Uterus (tissue), 3 donors: ENCODE measurements at regions not wholly inside any gene's neighbourhood (a gene's known extent, or its start where the extent isn't known, plus 50 kb on each side); places are given as distances from the start of the nearest gene placed in this dataset.
A peak's percentile ranks its signal among the peaks of the same experiment; 100 is the strongest.

Experiments
- DNase-seq, 2 donors: peaks; one replicate each; pipeline ENCODE4 v3.0.0-alpha.2; 2019 to 2020
- H3K27ac ChIP-seq, 2 donors: fragments of 200-600 bp; sonication (generic); 1 replicate in 1 of 2; 2 replicates in 1 of 2; pipeline ENCODE4 v1.5.1; 2016 to 2018
- H3K27me3 ChIP-seq, 2 donors: fragments of 200-600 bp; sonication (generic); one replicate each; pipeline ENCODE4 v1.5.1; 2018 to 2019; ENCODE audit warnings: control low read depth in 1 of 2
- H3K36me3 ChIP-seq, 2 donors: fragments of 200-600 bp; sonication (generic); one replicate each; pipeline ENCODE4 v1.5.1; 2019; ENCODE audit warnings: control low read depth in 1 of 2
- H3K4me1 ChIP-seq, 2 donors: fragments of 200-600 bp; sonication (generic); one replicate each; pipeline ENCODE4 v1.5.1; 2018 to 2019; ENCODE audit warnings: control low read depth in 1 of 2
- H3K4me3 ChIP-seq, 2 donors: fragments of 200-600 bp; sonication (generic); 1 replicate in 1 of 2; 2 replicates in 1 of 2; pipeline ENCODE4 v1.5.1; 2018 to 2019; ENCODE audit warnings: mild to moderate bottlenecking in 1 of 2
- H3K9me3 ChIP-seq, 2 donors: fragments of 200-600 bp; sonication (generic); one replicate each; pipeline ENCODE4 v1.5.1; 2019; ENCODE audit warnings: control low read depth in 1 of 2
- CTCF ChIP-seq, 4 experiments: fragments of 200-600 bp in 2 of 4; fragments of 450-650 bp in 2 of 4; sonication (generic) in 2 of 4; IDR thresholded peaks; one replicate each; pipeline ENCODE4 v1.5.1; 2016 to 2019; ENCODE audit warnings: antibody characterized with exemption in 4 of 4, mild to moderate bottlenecking in 2 of 4, moderate library complexity in 1 of 4
- POLR2A ChIP-seq, 2 donors: fragments of 450-650 bp; IDR thresholded peaks; one replicate each; pipeline ENCODE4 v1.6.1; 2016; ENCODE audit warnings: antibody characterized with exemption in 2 of 2, mild to moderate bottlenecking in 1 of 2, moderate library complexity in 1 of 2
- intact Hi-C: fragments of 100-400 bp; cut with DNase I; formaldehyde crosslinking; loops from one replicate; pipeline ENCODE4 v1.15.1; 2023; ENCODE audit warnings: low total_unique reads
- donor health status: DM: yes; HTN: yes; CAD: no.

- no peaks in the 10 kb centered on the region for H3K4me1 ChIP-seq
- H3K27me3 ChIP-seq, result no peaks in the 10 kb centered on the region
- no peaks in the 10 kb centered on the region for H3K9me3 ChIP-seq
- no peaks in the 10 kb centered on the region for H3K36me3 ChIP-seq
- no peak overlapping the region for H3K27ac ChIP-seq
- no peak overlapping the region for H3K4me3 ChIP-seq
- DNase-seq, result no peak
- intact Hi-C loops, result no loop called here
- no peak for TF ChIP-seq CTCF (IDR thresholded peaks at IDR 0.05)
- no peak for TF ChIP-seq POLR2A (IDR thresholded peaks at IDR 0.05)
Measured at GRCh38 chr11:82246926-82247325, 486.7 kb downstream of the FAM181B start.

GRCh38 chr11:82239498-82239897, 494.2 kb downstream of the FAM181B start:
- H3K9me3 ChIP-seq, result no peaks in the 10 kb centered on the region
- H3K4me3 ChIP-seq, result no peak overlapping the region
- H3K27me3 ChIP-seq, result no peaks in the 10 kb centered on the region
- H3K27ac ChIP-seq, result no peak overlapping the region
- TF ChIP-seq POLR2A (IDR thresholded peaks at IDR 0.05) (no peak), CTCF (IDR thresholded peaks at IDR 0.05) (no peak)
- H3K36me3 ChIP-seq, result no peaks in the 10 kb centered on the region
- DNase-seq, result no peak
- intact Hi-C loops, result no loop called here
- no peaks in the 10 kb centered on the region for H3K4me1 ChIP-seq

- H3K4me1 ChIP-seq, result no peaks in the 10 kb centered on the region
- H3K4me3 ChIP-seq, result no peak overlapping the region
- H3K9me3 ChIP-seq, result no peaks in the 10 kb centered on the region
- DNase-seq, result no peak
- H3K36me3 ChIP-seq, result no peaks in the 10 kb centered on the region
- no peak overlapping the region for H3K27ac ChIP-seq
- no peaks in the 10 kb centered on the region for H3K27me3 ChIP-seq
- intact Hi-C loops, result no loop called here
- no peak for TF ChIP-seq POLR2A (IDR thresholded peaks at IDR 0.05)
- TF ChIP-seq CTCF (IDR thresholded peaks at IDR 0.05), result no peak
Measured at GRCh38 chr11:82234256-82234655, 499.4 kb downstream of the FAM181B start.

GRCh38 chr11:82233201-82233600, 500.5 kb downstream of the FAM181B start:
- Histone ChIP-seq H3K27ac (no peak overlapping the region), H3K9me3 (no peaks in the 10 kb centered on the region), H3K27me3 (no peaks in the 10 kb centered on the region), H3K36me3 (no peaks in the 10 kb centered on the region), H3K4me3 (no peak overlapping the region), H3K4me1 (no peaks in the 10 kb centered on the region)
- TF ChIP-seq POLR2A (IDR thresholded peaks at IDR 0.05) (no peak), CTCF (IDR thresholded peaks at IDR 0.05) (no peak)
- no peak for DNase-seq
- intact Hi-C loops, result no loop called here

- intact Hi-C loops, result no loop called here
- Histone ChIP-seq H3K4me3 (no peak overlapping the region), H3K27ac (no peak overlapping the region), H3K9me3 (peaks cover 0 to 3% of the 10 kb centered on the region in 2 donors), H3K36me3 (no peaks in the 10 kb centered on the region), H3K27me3 (no peaks in the 10 kb centered on the region), H3K4me1 (no peaks in the 10 kb centered on the region)
- DNase-seq, result no peak
- TF ChIP-seq CTCF (IDR thresholded peaks at IDR 0.05) (peak in 2 of 4 experiments; percentile 10 to 31), POLR2A (IDR thresholded peaks at IDR 0.05) (no peak)
Measured at GRCh38 chr11:82229341-82229740, 504.3 kb downstream of the FAM181B start.
